WI38 (cell line): ENCODE measurements at regions not wholly inside any gene's neighbourhood (a gene's known extent, or its start where the extent isn't known, plus 50 kb on each side); places are given as distances from the start of the nearest gene placed in this dataset.

ENCODE experiments used
- H3K4me3 ChIP-seq: 2 replicates; pipeline ENCODE4 v1.5.1; 2011; ENCODE audit warnings: low read depth, mild to moderate bottlenecking, control low read depth, low read length
- TF ChIP-seq, protein P1 (sequence below): IDR thresholded peaks from 2 replicates; pipeline ENCODE4 v1.5.1; 2012; ENCODE audit warnings: low read depth, mild to moderate bottlenecking, control low read depth, low read length

DNA sequence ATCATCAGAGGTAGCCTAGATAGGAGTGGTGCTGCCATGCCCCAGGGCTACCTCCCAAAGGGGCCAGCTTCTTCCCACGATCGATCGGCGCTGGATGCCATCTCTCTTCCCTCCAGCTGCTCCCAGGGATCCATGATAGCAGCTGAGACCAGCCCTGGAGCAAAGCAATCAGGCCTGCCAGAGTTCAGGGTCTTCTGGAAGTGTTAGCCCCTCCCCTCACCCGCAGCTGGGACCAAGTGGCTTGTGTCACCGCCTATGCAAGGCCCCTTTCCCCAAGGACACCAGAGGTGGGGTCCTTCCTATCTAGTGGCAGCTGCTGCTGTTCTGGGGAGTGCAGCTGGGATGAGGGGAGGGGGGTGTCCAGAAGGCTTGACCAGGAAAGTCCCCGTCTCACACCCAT, 87.0 kb downstream of the IRF2BPL start:
- no peak overlapping the region for H3K4me3 ChIP-seq

DNA sequence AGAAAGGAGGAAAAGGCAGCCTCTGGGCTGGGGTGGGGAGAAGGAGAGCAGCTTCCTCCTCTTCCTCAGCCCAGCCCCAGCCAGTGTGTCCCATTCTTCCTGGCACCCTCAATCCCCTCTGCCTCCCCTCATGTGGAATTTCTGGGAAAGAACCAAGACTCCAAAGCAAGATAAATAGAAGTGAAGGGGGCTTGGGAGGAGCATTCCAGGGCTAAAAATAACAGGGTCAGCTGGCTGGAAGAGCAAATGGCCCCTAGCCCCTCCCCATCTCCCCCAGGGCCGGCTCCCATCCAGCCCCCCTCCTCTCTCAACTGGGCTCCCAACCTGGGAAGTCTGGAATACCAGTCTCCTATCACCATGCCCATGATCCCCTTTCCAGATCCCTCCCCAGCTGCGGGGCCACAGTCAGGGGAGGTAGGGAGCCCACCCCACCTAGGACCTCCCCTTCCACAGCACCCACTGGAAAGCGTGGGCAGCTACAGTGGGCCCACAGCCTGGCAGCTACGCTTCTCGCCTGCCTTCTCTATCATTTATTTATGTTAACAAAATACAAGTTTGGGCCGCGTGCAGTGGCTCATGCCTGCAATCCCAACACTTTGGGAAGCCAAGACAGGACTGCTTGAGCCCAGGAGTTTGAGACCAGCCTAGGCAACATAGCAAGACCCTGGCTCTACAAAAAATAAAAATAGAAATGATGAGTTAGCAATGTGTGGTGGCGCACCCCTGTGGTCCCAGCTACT, 88.3 kb downstream of the IRF2BPL start:
- H3K4me3 ChIP-seq: no peak overlapping the region
- TF ChIP-seq, protein P1, sequence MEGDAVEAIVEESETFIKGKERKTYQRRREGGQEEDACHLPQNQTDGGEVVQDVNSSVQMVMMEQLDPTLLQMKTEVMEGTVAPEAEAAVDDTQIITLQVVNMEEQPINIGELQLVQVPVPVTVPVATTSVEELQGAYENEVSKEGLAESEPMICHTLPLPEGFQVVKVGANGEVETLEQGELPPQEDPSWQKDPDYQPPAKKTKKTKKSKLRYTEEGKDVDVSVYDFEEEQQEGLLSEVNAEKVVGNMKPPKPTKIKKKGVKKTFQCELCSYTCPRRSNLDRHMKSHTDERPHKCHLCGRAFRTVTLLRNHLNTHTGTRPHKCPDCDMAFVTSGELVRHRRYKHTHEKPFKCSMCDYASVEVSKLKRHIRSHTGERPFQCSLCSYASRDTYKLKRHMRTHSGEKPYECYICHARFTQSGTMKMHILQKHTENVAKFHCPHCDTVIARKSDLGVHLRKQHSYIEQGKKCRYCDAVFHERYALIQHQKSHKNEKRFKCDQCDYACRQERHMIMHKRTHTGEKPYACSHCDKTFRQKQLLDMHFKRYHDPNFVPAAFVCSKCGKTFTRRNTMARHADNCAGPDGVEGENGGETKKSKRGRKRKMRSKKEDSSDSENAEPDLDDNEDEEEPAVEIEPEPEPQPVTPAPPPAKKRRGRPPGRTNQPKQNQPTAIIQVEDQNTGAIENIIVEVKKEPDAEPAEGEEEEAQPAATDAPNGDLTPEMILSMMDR: no peak

More for the DNA sequence above, 87.0 kb downstream of the IRF2BPL start:
- TF ChIP-seq, protein P1: no peak

DNA sequence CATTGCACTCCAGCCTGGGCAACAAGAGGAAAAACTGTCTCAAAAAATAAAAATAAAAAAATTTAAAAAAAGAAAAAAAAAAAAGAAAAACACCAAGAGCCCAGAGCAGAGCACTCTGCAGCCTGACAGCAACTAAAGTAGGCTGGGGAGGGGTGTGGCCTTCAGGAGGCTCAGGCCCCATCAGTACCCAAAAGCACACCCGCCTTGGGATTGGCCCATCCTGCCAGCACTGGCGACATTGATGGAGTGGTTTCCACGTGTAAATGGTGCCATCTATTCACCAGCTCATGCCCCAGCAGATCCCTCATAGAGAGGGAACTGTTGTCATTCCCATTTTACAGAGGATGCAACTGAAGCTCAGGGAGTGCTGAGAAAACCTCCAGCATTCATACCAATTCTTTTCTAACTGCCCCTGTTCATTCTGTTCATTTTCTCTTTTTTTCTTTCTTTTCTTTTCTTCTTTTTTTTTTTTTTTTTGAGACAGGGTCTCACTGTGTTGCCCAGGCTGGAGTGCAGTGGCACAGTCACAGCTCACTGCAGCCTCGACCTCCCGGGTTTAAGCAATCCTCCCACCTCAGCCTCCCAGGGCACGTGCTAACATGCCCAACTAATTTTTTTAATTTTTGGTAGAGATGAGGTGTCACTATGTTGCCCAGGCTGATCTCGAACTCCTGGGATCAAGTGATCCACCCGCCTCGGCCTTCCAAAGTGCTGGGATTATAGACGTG, 89.3 kb downstream of the IRF2BPL start:
- TF ChIP-seq, protein P1: no peak
- no peak overlapping the region for H3K4me3 ChIP-seq

DNA sequence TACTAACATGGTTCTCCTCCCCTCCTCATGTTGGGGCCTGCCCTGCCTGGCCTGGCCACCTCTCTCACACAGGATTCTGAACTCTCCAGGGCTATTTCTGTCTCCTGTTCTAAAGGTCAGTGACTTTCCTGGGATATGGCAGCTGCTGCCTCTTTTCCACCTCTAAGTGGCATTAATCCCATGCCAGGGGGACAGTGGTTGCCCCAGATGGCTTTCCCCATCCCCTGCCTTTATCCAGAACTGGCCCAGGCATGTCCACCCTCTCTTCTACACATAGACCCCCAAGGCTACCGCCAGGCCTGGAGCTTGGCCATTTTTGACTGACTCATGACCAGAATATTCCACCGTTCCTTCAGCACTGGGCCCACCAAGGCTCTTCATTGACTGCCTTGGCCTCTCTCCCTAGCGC, 90.4 kb downstream of the IRF2BPL start:
- no peak overlapping the region for H3K4me3 ChIP-seq
- TF ChIP-seq, protein P1: no peak

DNA sequence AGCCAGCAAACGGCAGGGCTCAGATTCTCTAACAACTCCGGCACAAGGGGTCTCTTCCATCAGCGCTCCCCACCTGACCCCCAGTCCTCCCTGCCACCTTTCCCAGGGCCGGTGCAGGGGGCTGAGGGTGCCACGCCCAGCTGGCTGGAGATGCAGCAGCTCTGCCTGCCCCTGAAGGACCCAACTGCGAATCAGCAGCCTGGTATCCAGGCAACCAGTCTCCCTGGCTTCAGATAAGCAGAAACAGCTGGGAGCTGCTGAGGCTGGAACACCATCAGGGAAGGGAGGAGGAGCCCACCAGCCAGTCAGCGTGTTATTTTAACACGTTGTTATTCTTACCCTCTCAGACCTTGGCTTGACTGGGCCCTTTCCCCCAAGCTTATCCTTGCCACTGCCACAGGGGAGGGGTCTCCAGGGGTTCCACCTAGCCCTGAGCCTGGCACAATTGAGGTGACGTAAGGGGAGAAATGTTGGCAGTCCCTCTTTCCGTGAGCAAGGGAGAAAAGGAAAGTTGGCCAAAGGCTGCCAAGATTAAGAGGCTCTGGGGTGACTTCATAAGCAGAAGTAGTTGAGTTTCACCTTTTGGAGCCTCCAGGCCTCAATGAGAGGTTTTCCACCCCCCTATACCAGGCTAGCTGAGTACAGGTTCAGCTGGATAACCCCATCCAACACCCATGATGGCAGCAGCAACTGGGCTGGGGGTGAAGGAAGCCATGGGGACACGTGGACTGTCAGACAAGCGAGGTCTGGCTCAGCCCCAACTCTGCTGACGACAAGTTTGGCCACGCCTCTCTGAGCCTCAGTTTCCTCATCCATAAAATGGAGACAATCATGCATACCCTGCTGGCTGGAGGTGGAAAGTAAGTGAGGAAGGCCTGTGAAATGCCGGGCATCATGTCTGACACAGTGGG, 91.1 kb downstream of the IRF2BPL start:
- no peak overlapping the region for H3K4me3 ChIP-seq

DNA sequence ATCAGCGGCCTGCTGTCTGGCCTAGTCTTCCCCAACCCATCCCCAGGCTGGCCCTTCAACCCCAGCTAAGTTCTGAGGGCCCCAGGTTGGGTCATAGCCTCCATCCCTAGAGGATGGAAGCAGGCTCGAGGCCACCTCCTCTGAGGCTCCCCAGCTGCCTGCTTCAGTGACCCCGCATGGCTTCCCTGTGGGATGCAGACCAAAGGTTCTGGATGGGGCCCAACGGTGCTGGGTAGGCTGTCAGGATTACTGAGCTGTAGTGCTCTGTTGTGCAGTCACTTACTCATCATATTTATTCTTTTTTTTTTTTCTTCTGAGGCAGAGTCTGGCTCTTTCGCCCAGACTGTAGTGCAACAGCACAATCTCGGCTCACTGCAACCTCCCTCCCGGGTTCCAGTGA, 92.0 kb downstream of the IRF2BPL start:
- no peak overlapping the region for H3K4me3 ChIP-seq
- TF ChIP-seq, protein P1: no peak

More for the DNA sequence above, 91.1 kb downstream of the IRF2BPL start:
- TF ChIP-seq, protein P1: no peak
